NCI-H2107 treated with DMSO at 0.1 percent for 48 hours (cell line): ENCODE measurements at regions not wholly inside any gene's neighbourhood (a gene's known extent, or its start where the extent isn't known, plus 50 kb on each side); places are given as distances from the start of the nearest gene placed in this dataset.

Source experiments
- DNase-seq: peaks from one replicate; lab custom pipeline; 2025; ENCODE audit not compliant: unreplicated experiment; lab: John Stamatoyannopoulos, UW

DNA sequence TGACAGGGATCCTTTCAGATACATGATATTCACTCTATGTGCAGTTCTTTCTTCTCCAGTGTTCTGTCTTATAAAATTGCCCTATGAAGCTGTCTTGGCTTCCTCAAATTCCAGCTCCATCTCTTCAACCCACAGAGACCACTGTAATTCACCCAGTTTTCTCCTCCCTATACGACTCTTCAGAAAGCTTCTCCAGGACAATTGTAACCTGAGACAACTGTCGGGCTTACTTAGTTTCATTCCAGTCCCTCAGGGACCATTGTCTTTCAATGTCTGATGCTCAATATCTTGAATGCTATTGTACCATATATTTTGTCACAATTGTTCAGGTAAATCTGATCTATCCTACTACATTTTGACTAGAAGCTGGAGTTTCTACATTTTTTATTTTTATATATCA lies 345.3 kb downstream of the RPL10L start:
- peak; percentile 17 for DNase-seq

DNA sequence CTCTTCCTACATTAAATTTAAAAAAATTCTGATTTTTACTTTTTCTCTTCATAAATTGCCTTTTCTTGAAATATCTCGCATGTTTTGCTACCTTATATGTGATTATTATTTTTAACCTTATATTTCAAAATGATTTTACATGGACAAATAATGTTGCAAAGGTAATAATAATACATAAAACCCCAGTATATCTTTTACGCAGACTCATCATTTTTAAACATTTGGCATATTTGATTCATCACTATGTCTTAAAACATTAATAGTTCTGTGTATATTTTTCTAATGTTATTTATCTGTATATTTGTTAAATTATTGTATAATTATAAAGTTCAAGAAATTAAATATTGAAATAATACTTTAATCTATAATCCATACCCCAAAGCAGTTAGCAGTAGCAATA lies 350.8 kb downstream of the RPL10L start:
- DNase-seq, result no peak

DNA sequence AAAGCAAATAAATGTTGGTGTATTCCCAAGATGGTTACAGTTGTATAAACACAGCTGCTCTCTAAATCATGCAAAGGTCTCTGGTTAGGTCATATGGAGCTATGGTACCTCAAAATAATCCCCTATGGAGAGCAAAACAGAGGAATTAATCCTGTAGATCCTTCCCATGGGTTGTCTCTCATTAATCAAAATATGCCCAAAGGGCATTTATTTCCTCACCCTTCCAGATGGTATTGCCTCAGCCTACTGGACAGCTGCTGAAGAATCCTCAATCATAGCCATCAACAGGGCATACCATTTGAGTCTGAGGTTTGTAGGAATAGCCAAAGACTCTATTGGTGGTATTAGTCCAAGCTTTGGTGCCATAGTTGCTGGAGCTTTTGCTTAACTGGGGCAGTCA lies 360.9 kb downstream of the RPL10L start:
- DNase-seq, result no peak

DNA sequence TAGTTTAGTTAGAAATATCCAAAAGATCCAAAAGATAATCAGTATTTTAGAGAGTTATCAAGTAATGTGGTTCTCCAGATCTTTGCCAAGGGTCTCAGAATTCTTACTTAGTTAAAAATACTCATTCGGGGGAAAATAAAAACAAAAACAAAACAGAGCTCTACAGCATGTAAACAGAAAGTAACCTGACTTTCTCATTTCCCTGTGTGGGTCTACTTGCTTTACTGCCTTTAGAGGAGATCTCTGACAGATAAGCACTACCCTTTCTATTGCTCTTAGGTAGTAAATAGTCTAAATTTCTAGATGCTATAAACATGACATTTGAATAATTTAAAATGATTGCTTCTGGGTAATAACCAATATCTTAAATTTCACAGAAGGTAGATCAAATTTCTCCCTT lies 371.8 kb downstream of the RPL10L start:
- DNase-seq, result peak; percentile 41

DNA sequence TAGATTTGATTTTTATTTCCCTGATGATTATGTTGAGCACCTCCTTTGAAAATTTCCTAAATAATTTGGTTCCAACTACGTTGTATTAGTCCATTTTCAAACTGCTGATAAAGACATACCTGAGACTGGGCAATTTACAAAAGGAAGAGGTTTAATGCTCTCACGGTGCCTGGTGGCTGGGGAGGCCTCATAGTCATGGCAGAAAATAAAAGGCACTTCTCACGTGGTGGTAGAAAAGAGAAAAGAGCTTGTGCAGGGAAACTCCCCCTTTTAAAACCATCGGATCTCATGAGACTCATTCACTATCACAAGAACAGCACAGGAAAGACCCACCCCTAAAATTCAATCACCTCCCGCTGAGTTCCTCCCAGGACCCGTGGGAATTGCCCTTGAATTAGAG lies 372.3 kb downstream of the RPL10L start:
- peak; percentile 38 for DNase-seq

DNA sequence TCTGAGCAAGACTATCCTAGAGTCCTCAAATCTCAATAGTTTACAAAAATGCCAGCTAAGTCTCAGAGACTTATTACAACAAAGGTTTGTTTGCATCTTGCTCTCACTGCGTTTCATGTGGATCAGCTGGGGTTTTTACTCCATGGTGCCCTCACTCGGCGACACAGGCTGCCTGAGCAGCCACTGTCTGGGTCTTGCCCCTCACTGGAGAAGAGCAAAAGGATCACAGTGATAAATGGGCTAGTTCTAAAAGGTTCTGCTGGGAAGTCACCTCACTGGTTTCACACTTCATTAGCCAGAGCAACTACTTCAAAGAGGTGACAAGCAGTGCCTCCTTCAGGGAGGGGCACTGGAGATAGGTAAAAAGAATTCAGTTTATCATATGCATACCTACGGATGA lies 392.0 kb downstream of the RPL10L start:
- no peak for DNase-seq

DNA sequence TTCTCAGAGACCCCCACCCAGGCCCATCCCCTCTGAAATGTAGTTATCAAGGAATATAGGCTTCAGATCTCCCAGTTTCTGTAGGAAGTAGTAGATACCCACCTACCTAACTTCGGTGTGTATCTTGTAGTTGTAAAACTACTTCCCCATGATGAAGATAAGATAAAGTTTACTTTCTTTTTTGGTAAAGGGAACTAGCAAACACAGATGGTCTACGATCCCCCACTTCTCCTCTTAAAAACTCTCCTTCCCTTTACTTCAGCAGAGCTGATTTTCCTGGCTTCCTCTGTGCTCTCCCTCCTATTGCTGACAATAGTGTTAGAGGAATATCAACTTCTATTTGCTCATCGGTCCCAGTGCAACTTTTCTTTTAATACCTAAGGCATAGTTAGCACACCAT lies 395.2 kb downstream of the RPL10L start:
- no peak for DNase-seq

DNA sequence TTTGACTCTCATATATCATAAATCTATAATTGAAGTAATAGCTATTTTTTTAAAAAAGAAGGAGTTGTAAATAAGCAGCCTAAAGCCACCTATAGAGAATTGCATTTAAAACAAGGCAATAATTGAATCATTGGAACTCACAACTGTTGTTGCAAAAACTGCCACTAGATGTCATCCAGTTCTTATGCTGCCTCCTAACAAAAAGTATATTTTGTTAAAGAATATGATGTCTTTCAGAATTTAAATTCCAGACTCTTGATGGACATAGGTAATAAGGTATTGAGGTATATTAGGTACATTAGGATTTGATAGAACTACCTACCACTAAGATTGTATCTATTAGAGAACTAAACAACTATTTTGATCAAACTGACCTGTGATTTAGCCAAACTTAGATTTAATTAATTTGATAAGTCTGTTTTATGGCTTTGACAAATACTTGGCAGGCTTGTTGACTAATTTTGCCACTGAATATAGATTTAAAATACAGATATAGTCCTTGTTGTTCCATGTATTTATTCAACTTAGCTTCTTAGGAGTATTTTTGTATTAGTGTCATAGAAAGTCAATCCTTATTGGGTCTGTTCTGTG lies 401.4 kb downstream of the RPL10L start:
- peak; percentile 29 for DNase-seq

DNA sequence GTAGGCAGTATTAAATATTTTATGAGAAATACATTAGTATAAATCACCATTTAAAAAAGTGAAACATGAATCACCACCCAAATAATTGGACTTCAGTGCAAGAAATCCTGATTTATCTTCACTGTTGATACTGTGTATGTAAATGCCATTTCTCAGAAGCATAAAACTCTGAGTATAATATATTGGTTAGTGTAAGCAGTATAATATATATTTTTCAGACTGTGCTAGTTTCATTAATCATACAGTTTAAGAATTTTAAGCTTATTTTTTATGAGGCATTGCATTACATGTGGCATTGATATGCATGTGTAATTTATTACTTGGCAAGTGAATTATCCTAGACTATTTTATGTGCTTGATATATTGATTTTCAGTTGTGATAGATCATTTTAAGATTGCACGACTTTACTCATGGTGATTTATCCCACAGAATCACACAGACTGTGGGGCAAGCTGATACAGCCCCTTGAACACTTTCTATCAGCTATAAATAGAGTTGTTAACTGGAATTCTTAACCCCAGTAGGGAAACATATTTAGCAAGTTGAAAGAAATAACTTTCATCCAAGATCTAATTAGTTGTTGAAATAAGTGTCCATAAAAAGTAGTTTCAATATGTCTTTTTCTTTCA lies 403.5 kb downstream of the RPL10L start:
- DNase-seq, result no peak

DNA sequence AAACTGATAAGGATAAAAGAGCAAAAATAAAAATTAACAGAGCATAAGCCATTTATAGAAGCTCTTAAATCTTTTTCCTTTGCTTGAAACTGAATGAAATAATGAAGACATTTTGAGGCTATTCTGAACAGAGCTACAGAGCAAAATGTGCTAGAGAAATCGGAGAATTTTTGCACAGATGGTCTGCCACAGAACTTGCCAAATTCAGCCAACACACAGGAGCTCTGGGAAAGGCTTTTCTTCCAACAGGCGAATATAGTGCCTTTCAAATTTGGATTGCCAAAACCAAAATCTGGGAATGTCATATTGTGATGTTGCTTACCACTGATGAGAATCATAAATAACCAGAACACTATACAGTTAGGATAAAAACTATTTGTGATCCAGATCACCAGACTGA lies 406.3 kb downstream of the RPL10L start:
- no peak for DNase-seq

DNA sequence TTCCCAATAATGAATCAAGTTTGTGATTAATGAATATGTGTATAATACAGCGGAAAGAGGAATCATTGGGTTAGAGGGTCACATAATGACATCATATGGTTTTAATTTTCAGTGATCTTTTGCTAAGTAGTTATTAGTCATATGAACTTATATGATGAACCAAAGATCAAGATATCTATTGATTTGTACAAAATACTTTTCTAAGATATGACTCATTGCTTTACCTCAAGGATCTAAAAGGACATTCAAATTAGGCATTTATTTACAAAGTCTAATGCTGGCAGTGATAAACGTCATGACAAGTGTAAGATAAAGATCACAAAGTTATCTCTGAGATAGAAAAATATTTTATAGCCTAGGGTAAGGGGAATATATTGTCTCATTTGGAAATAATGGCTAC lies 417.8 kb downstream of the RPL10L start:
- no peak for DNase-seq

DNA sequence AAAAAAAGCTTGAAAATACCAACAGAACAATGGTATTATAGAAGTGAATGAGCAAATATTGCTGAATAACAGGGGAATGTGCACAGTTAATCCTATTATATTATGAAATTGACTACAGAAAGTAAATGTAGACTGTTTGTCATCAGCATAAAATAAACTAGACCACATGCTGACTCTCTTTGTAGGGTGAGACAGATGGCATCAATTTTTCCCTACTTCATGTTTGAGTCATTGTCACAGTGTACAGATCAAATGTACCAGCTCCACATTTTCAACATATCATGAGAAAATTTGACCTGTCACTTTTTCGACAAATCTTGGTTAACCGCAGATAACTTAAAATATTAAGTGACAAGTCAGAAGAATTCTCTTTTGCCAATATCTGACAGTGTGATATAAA lies 421.0 kb downstream of the RPL10L start:
- DNase-seq, result peak; percentile 6

DNA sequence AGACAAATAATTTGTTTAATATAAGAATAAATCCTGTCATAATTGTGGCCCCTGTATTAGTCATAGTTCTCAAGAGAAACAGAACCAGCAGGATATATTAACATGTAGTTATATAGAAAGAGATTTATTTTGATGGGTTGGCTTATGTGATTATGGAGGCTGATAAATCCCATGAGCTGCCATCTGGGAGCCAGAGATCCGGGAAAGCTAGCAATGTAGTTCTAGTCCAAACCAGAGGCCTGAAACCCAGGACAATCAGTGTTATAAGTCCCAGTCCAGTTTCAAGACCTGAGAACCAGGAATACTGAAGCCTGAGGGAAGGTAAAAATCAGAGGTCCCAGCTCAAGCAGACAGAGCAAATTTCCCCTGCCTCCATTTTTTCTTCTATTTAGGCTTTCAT lies 435.8 kb downstream of the RPL10L start:
- DNase-seq, result no peak

DNA sequence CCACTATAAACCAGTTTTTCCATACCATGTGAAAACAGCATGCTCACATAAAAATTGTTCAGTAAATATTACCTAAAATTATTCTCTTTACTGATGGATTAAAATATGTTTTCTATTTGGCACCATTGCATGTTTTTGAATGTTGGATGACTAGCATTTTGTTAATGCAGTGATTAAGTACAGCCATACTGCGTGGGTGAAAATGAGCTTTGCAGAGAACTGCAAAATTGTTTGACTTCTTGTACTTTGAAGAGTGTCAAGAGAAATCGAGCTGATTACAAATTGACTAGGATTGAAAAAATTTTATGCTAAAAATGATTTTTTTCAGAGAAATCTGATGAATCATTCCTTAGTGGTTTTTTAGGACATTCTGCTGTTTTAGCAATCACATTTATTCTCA lies 452.9 kb downstream of the RPL10L start:
- DNase-seq, result no peak

DNA sequence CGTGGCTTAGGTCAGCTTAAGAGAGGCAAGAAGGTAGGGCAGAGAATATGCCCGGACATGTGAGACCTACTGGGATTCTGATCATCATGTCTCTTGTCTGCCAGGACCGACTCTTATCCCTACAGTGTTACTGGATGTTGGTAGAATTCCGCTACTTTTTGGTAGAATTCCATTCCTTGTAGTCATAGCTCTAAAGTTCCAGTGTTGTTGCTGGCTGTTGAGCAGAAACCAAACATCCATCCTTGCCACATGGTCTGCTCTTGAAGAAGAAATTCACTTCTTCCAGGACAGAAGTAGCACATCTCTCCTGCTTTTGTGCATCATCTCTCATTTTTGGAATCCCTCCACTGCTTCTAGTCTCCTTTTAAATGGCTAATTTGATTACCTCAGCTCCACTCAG lies 453.7 kb downstream of the RPL10L start:
- DNase-seq, result no peak
